GM19238 (cell line): ENCODE measurements at regions not wholly inside any gene's neighbourhood (a gene's known extent, or its start where the extent isn't known, plus 50 kb on each side); places are given as distances from the start of the nearest gene placed in this dataset.
"Not testable (repeated sequence)": the region's sequence is repeated elsewhere in the genome, so short reads cannot be mapped to it uniquely, and the experiment has no call there.

Experiments used
- DNase-seq: peaks from one replicate; pipeline ENCODE4 v3.0.0; 2011; ENCODE audit warnings: low spot score; ENCODE audit not compliant: insufficient read length

- no peak for DNase-seq
Observed at GRCh38 chr6:139474145-139475108, 100.0 kb upstream of the CITED2 start.

- DNase-seq = no peak
Observed at GRCh38 chr6:139473731-139474130, 99.3 kb upstream of the CITED2 start.

GRCh38 chr6:139473231-139473701 lies 98.8 kb upstream of the CITED2 start:
- no peak for DNase-seq

- no peak for DNase-seq
Observed at GRCh38 chr6:139472351-139473015, 98.0 kb upstream of the CITED2 start.

- DNase-seq = no peak
Observed at GRCh38 chr6:139470997-139471396, 96.5 kb upstream of the CITED2 start.

GRCh38 chr6:139468178-139468819 lies 93.9 kb upstream of the CITED2 start:
- no peak for DNase-seq

- no peak for DNase-seq
Observed at GRCh38 chr6:139457476-139457875, 83.0 kb upstream of the CITED2 start.

GRCh38 chr6:139452148-139452876 lies 77.9 kb upstream of the CITED2 start:
- no peak for DNase-seq

- no peak for DNase-seq
Observed at GRCh38 chr6:139449611-139450000, 75.2 kb upstream of the CITED2 start.

- DNase-seq = no peak
Observed at GRCh38 chr6:139448998-139449610, 74.7 kb upstream of the CITED2 start.

GRCh38 chr6:139448051-139448649 lies 73.7 kb upstream of the CITED2 start:
- DNase-seq = no peak

- no peak for DNase-seq
Observed at GRCh38 chr6:139447656-139447975, 73.2 kb upstream of the CITED2 start.

GRCh38 chr6:139446768-139447655 lies 72.6 kb upstream of the CITED2 start:
- no peak for DNase-seq

- no peak for DNase-seq
Observed at GRCh38 chr6:139446138-139446715, 71.8 kb upstream of the CITED2 start.

GRCh38 chr6:139444273-139444787 lies 69.9 kb upstream of the CITED2 start:
- DNase-seq = not testable (repeated sequence)

GRCh38 chr6:139443231-139444112 lies 69.0 kb upstream of the CITED2 start:
- no peak for DNase-seq

GRCh38 chr6:139442188-139442671 lies 67.8 kb upstream of the CITED2 start:
- DNase-seq = no peak

GRCh38 chr6:139439349-139439748 lies 64.9 kb upstream of the CITED2 start:
- DNase-seq = no peak
